ENCODE measurements at regions not wholly inside any gene's neighbourhood (a gene's known extent, or its start where the extent isn't known, plus 50 kb on each side); places are given as distances from the start of the nearest gene placed in this dataset.
"Not testable (repeated sequence)": the region's sequence is repeated elsewhere in the genome, so short reads cannot be mapped to it uniquely, and the experiment has no call there.

- Histone ChIP-seq H3K4me3 (no peak overlapping the region), H3K27ac (no peak overlapping the region), H3K9me3 (no peaks in the 10 kb centered on the region), H3K4me1 (ENCODE audit: control insufficient read depth in 1 of 2, low read depth in 2 of 2) (no peaks in the 10 kb centered on the region), H3K27me3 (replicated peaks; ENCODE audit: insufficient read depth) (no peaks in the 10 kb centered on the region), H3K36me3 (no peaks in the 10 kb centered on the region)
- DNase-seq (ENCODE audit: low spot score) (no peak), ATAC-seq (ENCODE audit: insufficient number of reproducible peaks, low FRiP score, low read depth) (no peak)
- no peak for TF ChIP-seq CTCF (IDR thresholded peaks at IDR 0.05)
Observed at GRCh38 chr2:184141866-184142265, 456.5 kb upstream of the ZNF804A start.

GRCh38 chr2:184154438-184154837 is 443.9 kb upstream of the ZNF804A start:
- Histone ChIP-seq H3K36me3 (no peaks in the 10 kb centered on the region), H3K4me3 (no peak overlapping the region), H3K27ac (no peak overlapping the region), H3K4me1 (ENCODE audit: control insufficient read depth in 1 of 2, low read depth in 2 of 2) (no peaks in the 10 kb centered on the region), H3K27me3 (replicated peaks; ENCODE audit: insufficient read depth) (peaks cover 3% of the 10 kb centered on the region), H3K9me3 (peaks cover 2% of the 10 kb centered on the region)
- ATAC-seq (ENCODE audit: insufficient number of reproducible peaks, low FRiP score, low read depth) (no peak), DNase-seq (ENCODE audit: low spot score) (no peak)
- no peak for TF ChIP-seq CTCF (IDR thresholded peaks at IDR 0.05)

- no peak for DNase-seq (ENCODE audit: low spot score)
- H3K27me3 ChIP-seq (replicated peaks; ENCODE audit: insufficient read depth), result peaks cover 3% of the 10 kb centered on the region
- no peak overlapping the region for H3K27ac ChIP-seq
- H3K36me3 ChIP-seq, result no peaks in the 10 kb centered on the region
- no peak for TF ChIP-seq CTCF (IDR thresholded peaks at IDR 0.05)
- H3K4me1 ChIP-seq (ENCODE audit: control insufficient read depth in 1 of 2, low read depth in 2 of 2), result no peaks in the 10 kb centered on the region
- no peaks in the 10 kb centered on the region for H3K9me3 ChIP-seq
- no peak for ATAC-seq (ENCODE audit: insufficient number of reproducible peaks, low FRiP score, low read depth)
- H3K4me3 ChIP-seq, result no peak overlapping the region
Observed at GRCh38 chr2:184155791-184156190, 442.5 kb upstream of the ZNF804A start.

- ATAC-seq (ENCODE audit: insufficient number of reproducible peaks, low FRiP score, low read depth) (no peak), DNase-seq (ENCODE audit: low spot score) (no peak)
- no peak overlapping the region for H3K4me3 ChIP-seq
- H3K27ac ChIP-seq, result no peak overlapping the region
- no peak for TF ChIP-seq CTCF (IDR thresholded peaks at IDR 0.05)
- no peaks in the 10 kb centered on the region for H3K4me1 ChIP-seq (ENCODE audit: control insufficient read depth in 1 of 2, low read depth in 2 of 2)
- peaks cover 3% of the 10 kb centered on the region for H3K27me3 ChIP-seq (replicated peaks; ENCODE audit: insufficient read depth)
- H3K36me3 ChIP-seq, result no peaks in the 10 kb centered on the region
- H3K9me3 ChIP-seq, result no peaks in the 10 kb centered on the region
Observed at GRCh38 chr2:184157141-184157540, 441.2 kb upstream of the ZNF804A start.

GRCh38 chr2:184162426-184162825 is 435.9 kb upstream of the ZNF804A start:
- DNase-seq (ENCODE audit: low spot score) (no peak), ATAC-seq (ENCODE audit: insufficient number of reproducible peaks, low FRiP score, low read depth) (no peak)
- no peaks in the 10 kb centered on the region for H3K9me3 ChIP-seq
- no peak overlapping the region for H3K4me3 ChIP-seq
- H3K4me1 ChIP-seq (ENCODE audit: control insufficient read depth in 1 of 2, low read depth in 2 of 2), result no peaks in the 10 kb centered on the region
- H3K36me3 ChIP-seq, result no peaks in the 10 kb centered on the region
- no peak for TF ChIP-seq CTCF (IDR thresholded peaks at IDR 0.05)
- no peak overlapping the region for H3K27ac ChIP-seq
- peaks cover 3% of the 10 kb centered on the region for H3K27me3 ChIP-seq (replicated peaks; ENCODE audit: insufficient read depth)

GRCh38 chr2:184168823-184169222 is 429.5 kb upstream of the ZNF804A start:
- not testable (repeated sequence) for H3K27me3 ChIP-seq (replicated peaks; ENCODE audit: insufficient read depth); DNase-seq (ENCODE audit: low spot score); H3K4me3 ChIP-seq; H3K27ac ChIP-seq; H3K9me3 ChIP-seq; ATAC-seq (ENCODE audit: insufficient number of reproducible peaks, low FRiP score, low read depth); H3K4me1 ChIP-seq (ENCODE audit: control insufficient read depth in 1 of 2, low read depth in 2 of 2); H3K36me3 ChIP-seq
